ENCODE measurements at regions not wholly inside any gene's neighbourhood (a gene's known extent, or its start where the extent isn't known, plus 50 kb on each side); places are given as distances from the start of the nearest gene placed in this dataset.
A peak's percentile ranks its signal among the peaks of the same experiment; 100 is the strongest.

- no peak for DNase-seq
Observed at GRCh38 chr11:97336064-97336463, 946.3 kb downstream of the JRKL start.

GRCh38 chr11:97345032-97345431 lies 955.2 kb downstream of the JRKL start:
- DNase-seq = no peak

- DNase-seq = no peak
Observed at GRCh38 chr11:97349201-97349600, 959.4 kb downstream of the JRKL start.

GRCh38 chr11:97351939-97352338 lies 962.1 kb downstream of the JRKL start:
- no peak for DNase-seq

GRCh38 chr11:97354026-97354425 lies 964.2 kb downstream of the JRKL start:
- DNase-seq = no peak

GRCh38 chr11:97354576-97354975 lies 964.8 kb downstream of the JRKL start:
- no peak for DNase-seq

- no peak for DNase-seq
Observed at GRCh38 chr11:97355230-97355629, 965.4 kb downstream of the JRKL start.

- no peak for DNase-seq
Observed at GRCh38 chr11:97356144-97356543, 966.3 kb downstream of the JRKL start.

GRCh38 chr11:97359016-97359415 lies 969.2 kb downstream of the JRKL start:
- DNase-seq = no peak

GRCh38 chr11:97361812-97362378 lies 972.1 kb downstream of the JRKL start:
- no peak for DNase-seq

- DNase-seq = no peak
Observed at GRCh38 chr11:97363331-97363730, 973.5 kb downstream of the JRKL start.

GRCh38 chr11:97364047-97364446 lies 974.2 kb downstream of the JRKL start:
- no peak for DNase-seq

- DNase-seq = no peak
Observed at GRCh38 chr11:97367406-97368083, 977.7 kb downstream of the JRKL start.

- DNase-seq = no peak
Observed at GRCh38 chr11:97389270-97389669, 999.5 kb downstream of the JRKL start.

GRCh38 chr11:97398246-97398645 lies 1008.4 kb downstream of the JRKL start:
- no peak for DNase-seq

- DNase-seq = no peak
Observed at GRCh38 chr11:97409141-97409540, 1019.3 kb downstream of the JRKL start.

GRCh38 chr11:97414801-97415200 lies 1025.0 kb downstream of the JRKL start:
- no peak for DNase-seq

- no peak for DNase-seq
Observed at GRCh38 chr11:97419729-97420128, 1029.9 kb downstream of the JRKL start.

- no peak for DNase-seq
Observed at GRCh38 chr11:97428247-97428790, 1038.5 kb downstream of the JRKL start.

- no peak for DNase-seq
Observed at GRCh38 chr11:97430877-97431276, 1041.1 kb downstream of the JRKL start.

GRCh38 chr11:97432926-97433325 lies 1043.1 kb downstream of the JRKL start:
- DNase-seq = no peak

GRCh38 chr11:97445561-97445960 lies 1055.7 kb downstream of the JRKL start:
- DNase-seq = no peak

GRCh38 chr11:97451441-97451840 lies 1061.6 kb downstream of the JRKL start:
- no peak for DNase-seq

GRCh38 chr11:97454988-97455387 lies 1065.2 kb downstream of the JRKL start:
- DNase-seq = peak in 1 of 2 donors; percentile 30

- DNase-seq = no peak
Observed at GRCh38 chr11:97460091-97460490, 1070.3 kb downstream of the JRKL start.

Measured in hippocampal formation (tissue), 2 donors.